ENCODE measurements at regions not wholly inside any gene's neighbourhood (a gene's known extent, or its start where the extent isn't known, plus 50 kb on each side); places are given as distances from the start of the nearest gene placed in this dataset.

DNA sequence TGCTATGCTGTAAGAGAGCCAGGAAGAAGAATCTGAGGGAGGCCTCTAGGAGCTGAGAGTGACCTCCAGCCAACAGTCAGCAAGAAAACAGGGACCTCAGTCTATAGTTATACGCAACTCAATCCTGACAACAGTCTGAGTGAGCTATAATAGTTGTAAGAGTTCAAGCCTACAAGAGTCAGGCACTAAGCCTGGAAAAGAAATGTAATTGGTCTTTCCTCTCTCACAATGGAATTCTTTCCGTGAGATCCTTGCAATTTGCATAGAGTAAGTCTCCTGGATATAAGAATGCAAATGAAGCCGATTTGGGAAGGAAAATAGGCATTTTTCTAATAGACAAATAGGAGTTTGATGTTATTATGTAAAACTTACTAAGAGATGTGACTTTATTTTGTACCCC is 1332.6 kb upstream of the CELF4 start:
- no peak for DNase-seq

DNA sequence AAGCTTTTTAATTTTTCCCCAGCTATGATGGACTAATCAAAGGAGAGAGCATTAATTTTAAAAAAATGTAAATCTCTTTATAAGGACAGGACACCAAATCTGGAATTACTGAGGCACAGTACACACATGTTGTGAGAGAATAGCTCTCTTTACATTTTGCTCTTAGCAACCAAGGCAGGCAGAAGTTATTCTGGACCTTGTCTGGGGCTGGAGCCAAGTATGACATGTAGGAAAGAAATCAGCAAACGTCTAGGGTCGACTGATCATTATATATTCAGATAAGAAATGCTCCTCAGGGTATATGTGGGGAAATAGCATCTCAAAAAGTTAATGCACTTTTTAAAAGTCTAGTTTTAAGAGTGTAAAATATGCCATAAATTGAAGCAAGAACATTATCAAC is 1330.0 kb upstream of the CELF4 start:
- DNase-seq, result no peak

DNA sequence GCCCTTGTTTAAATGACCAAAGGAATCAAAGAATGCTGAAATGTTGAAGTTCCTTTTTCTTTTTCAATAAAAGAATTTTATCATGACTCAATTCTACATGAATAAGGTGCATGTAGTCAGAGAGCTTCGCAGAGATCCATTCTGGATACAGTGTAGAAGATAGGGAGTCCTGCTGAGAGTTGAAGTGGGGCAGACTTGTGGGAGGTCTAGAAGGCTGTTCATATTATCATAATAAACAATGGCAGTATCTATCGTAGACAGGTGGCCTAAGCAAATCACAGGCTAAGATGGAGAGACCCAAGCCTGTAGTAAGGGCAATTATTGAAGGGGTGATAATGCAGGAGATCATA is 1322.0 kb upstream of the CELF4 start:
- no peak for DNase-seq

GRCh38 chr18:38886861-38887670 is 1321.5 kb upstream of the CELF4 start:
- no peak for DNase-seq

- no peak for DNase-seq
Observed at GRCh38 chr18:38886235-38886634, 1320.6 kb upstream of the CELF4 start.

DNA sequence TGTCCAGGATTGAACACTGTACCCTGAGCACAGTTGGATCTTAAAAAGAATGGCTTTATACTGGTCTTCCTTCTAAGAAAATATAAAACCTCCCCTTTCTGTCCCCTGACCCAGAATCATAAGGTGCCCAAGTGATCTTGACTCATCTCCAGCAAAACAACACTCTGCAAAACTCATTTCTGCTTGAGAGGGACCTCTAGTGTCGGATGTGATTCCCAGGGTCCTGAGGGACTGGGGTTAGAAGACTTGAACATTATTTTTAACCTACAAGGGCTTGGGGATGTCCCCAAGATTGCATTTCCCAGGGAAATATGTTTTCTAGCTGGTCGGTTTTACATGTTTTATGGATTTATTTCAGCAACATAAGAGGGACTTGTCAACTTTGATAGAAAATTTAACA is 1318.5 kb upstream of the CELF4 start:
- no peak for DNase-seq

- DNase-seq, result no peak
Observed at GRCh38 chr18:38883111-38883510, 1317.5 kb upstream of the CELF4 start.

DNA sequence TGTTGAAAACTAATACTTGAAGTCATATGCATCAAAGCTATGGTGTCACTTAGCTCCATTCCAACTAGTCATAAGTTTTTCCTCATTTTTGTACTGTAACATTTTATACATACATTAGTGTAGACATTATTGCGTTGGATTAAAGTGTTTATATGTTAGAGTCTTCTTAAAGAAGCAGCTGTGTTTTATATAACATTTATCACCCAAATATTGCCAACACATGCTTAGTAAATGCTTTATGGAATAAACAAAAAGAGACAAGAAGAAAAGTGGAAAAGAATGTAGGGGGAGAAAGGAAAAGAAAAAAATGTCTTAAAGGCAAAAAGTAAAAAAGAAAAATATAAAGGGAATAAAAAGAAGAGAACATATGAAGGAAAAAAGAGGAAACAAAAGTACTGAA is 1314.3 kb upstream of the CELF4 start:
- no peak for DNase-seq

- DNase-seq, result no peak
Observed at GRCh38 chr18:38872342-38872741, 1306.7 kb upstream of the CELF4 start.

- no peak for DNase-seq
Observed at GRCh38 chr18:38868757-38869156, 1303.2 kb upstream of the CELF4 start.

- no peak for DNase-seq
Observed at GRCh38 chr18:38867680-38868079, 1302.1 kb upstream of the CELF4 start.

DNA sequence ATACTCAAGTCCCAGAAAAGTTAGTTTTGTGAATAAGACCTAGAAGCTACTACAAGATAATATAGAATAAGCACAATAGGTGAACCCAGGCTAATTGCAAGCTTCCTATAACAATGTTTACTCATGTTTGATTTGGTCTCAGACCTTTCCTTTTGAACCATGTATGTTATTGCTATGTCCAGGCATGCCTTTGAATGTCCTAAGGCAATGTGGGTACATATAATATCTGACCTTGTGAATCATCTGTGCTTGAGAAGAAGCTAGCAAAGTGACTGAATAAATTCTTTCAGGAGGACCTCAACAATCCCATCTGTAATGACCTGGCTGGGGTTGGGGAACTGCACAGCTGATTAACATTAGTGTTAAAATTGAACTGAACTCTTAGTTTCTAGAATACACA is 1285.9 kb upstream of the CELF4 start:
- no peak for DNase-seq

DNA sequence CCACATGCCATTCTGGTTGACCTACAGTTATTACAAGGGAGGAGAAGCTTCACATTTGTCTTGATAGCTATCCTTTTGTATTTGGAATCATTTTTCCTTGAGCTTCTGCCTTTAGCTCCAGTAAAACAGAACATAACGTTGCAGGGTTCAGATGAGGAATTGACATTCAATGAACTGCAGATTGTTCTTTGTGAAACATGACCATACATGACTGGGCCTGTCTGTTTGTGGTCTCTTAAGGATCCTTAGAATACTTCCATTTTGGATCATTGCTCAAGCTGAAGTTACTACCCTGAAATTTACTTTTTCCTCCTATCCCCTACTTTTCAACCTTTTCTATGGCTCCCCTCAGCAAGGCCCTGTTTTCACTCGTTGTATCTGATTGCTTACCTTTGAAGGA is 1281.7 kb upstream of the CELF4 start:
- DNase-seq, result no peak

DNA sequence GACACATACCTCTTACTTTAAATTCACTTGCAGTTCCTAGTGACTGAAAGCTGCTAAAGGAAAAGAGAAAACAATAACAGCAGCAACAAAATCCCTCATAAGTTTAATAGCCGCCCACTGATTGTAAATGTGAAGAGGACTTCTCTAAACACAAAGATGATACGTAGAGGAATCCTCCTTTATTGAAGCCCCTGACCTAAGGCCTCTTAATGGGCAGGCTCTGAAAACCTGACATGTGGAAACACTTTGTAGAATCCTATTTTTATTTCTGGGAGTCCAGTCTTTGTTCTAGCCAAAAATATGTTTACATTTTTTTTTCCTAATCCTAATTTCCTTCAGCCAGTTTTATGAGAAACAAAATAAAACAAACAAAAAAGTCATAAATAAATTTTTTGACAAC is 1277.7 kb upstream of the CELF4 start:
- DNase-seq, result no peak

DNA sequence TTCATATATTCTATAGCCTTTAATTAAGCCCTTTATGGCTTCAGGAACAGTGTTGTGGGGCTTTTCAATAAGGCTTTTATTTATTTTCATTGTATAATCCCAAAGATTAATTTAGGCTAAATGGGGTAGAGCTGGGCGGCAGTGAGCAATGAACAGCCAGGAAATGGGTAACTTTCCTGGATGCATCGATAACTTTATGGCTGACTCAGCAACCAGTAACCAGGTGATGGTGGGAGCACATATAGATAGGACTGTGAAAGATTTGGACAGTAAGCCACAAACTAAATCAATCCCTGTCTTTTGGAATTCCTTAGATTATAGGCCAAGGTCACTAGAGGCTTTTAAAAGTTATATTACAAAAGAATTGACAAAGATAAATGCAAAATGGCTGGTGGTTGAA is 1260.6 kb upstream of the CELF4 start:
- DNase-seq, result no peak

DNA sequence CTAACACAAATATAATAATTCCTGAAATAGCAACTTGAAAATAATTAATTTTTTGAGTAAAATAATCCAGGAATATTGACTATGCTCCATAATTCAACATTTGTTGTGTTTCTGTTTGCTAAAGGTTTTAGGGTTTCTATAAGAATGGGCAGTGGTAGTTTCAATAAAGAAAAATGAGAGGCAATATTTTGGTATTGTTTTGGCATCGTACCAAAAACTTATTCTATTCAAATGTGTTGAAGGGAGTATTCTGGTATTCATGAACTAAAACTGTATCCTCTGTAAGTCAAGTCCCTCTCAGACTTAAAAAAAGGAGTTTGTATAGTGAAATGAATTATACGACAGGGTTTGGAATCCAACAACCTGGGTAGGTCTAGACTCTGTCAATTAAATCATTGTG is 1245.6 kb upstream of the CELF4 start:
- no peak for DNase-seq

DNA sequence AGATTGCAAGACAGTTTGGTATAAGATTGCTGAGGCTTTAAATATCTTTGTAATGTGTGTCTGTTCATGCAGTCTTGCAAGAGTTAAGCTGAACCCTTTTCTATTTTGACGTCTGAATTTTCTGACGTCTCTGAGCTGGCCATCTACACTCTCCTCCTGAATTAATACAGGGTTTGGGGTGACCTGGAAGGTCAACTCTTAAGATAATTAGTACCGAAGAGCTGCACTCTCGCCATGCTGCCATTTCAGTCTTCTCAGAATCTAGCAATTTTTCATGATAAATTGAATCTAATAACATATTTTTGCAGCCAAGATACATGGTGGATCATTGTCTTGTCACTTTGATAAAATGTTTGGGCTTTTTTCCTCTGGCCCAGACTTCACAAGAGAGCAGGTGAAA is 1245.2 kb upstream of the CELF4 start:
- no peak for DNase-seq

- DNase-seq, result no peak
Observed at GRCh38 chr18:38807915-38808314, 1242.3 kb upstream of the CELF4 start.

DNA sequence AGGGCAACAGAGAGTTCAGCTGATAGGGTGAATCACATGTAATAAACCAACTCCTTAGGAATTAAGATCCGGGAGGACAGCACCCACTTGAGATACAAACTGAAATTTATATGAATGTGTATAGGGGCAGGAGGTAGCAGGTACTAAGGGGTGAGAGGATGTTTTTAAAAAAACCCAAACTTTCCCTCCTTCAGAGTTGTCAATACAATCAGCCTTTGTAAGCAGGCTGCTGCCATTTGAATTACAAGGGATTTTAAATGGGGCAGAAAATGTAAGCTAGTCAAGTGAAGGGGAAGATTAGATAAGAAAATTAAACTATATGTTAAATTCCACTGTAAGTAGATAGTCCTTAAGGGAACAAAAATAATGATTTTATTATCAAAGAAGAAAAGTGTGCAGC is 1239.7 kb upstream of the CELF4 start:
- no peak for DNase-seq

DNA sequence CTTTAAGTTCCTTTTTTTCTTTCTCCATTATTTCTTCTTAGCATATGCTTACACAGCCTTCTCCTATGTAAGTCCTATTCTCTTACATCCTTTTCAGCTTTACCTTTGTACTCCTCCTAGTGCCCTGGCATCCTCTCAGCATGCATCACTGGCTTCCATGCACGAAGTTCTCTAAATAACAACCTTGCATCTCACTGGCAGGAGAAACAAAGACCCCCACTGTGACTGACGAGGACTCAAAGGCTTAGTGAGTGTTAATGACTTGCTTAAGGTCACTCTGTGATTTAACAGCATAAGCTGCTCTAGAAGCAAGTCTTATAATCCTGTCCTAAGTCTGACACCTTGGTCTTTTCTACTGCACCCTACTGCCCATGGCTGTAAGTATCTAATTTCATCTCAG is 1236.0 kb upstream of the CELF4 start:
- no peak for DNase-seq

DNA sequence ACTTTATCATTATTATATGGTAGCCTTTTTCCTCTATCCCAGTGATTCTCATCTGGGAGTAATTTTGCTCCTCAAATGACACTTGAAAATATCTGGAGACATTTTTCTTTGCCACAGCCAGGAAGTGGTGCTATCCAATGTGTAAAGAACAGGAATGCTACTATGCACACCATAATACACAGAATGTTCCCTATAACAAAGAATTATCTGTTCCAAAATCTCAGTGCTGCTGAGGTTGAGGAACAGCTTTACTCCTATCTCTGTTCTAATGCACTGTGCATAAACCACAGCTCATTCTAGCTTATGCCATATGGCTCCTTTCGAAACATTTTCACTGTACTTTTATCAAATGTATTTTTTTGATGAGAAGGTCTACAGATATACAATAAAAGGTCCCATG is 1231.2 kb upstream of the CELF4 start:
- DNase-seq, result no peak

GRCh38 chr18:38792731-38793130 is 1227.1 kb upstream of the CELF4 start:
- DNase-seq, result no peak

DNA sequence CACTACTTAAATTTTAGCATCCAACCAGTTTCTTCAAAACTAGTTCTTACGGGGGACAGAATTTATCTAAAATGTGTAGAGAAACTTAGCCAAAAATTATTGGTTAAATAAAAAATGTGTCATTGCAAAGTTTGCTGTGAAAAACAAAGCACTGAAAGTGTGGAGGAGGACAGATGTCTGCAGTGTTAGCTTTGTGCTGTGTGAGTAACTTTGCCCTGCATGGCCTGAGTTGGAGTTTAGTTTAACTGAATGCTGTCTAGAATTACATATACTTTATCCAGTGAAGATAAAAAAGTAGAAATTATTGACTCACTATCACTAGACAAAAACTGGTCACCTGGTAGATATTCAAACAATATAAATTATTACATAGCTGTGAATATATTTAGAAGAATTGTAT is 1225.2 kb upstream of the CELF4 start:
- DNase-seq, result no peak

DNA sequence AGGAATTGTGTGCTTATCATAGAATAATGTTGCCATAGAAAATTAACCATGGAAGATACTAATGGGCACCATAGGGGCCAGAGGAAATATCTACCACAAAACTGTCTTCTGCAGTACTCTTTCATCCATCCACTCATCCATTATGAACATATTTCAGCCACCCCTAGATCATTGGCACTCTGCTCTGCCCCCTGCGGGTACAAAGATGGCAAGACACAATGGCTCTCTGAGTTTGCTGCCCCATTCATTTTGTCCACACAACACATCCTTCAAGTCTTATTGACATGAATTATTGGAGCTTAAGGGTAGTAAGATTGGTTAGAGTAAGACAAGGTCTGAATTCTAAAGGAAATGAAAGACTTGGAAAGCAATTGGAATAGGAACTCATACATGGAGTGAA is 1224.7 kb upstream of the CELF4 start:
- DNase-seq, result no peak

DNA sequence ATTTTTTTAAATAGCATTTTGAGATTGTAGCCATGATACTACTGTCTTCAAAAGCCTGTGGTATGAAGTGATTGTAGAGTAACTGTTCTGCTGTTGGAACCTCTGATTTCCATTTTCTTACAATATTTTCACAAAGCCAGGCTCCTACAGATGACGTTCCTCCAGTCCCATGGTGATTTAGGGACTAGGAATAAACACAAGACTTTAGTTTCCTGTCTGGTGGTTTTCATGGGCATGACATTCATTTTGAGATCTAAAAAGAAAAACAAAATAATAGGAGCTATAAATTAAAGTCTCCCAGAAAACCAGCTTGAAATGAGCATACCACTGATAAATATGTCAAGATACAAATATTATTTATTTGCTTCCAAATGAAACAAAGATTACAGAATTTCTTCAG is 1223.5 kb upstream of the CELF4 start:
- DNase-seq, result no peak

- no peak for DNase-seq
Observed at GRCh38 chr18:38786906-38787305, 1221.3 kb upstream of the CELF4 start.
